CD4-positive, alpha-beta T cell (primary cell): ENCODE measurements at regions not wholly inside any gene's neighbourhood (a gene's known extent, or its start where the extent isn't known, plus 50 kb on each side); places are given as distances from the start of the nearest gene placed in this dataset.

Experiments
- ATAC-seq: fragments of 200-7000 bp; cut with Tn5 transposase; one replicate; pipeline ENCODE4 v1.10.0; 2022; ENCODE audit warnings: mild to moderate bottlenecking; ENCODE audit not compliant: poor library complexity
- CTCF ChIA-PET: fragments of 350-600 bp; sonication (Branson Sonifier 250); formaldehyde crosslinking; loops from one replicate; lab custom pipeline; 2021; ENCODE audit warnings: antibody characterized with exemption, inconsistent platforms; lab: Charles Lee
- POLR2A ChIA-PET: fragments of 350-600 bp; sonication (Branson Sonifier 250); formaldehyde crosslinking; loops from one replicate; lab custom pipeline; 2021; ENCODE audit warnings: antibody characterized with exemption, inconsistent platforms; lab: Charles Lee
- DNase-seq, 14 experiments: peaks; one replicate each; pipeline ENCODE4 v3.0.0-alpha.2; 2013 to 2020; ENCODE audit warnings: mixed read lengths in 2 of 14
- H3K27ac ChIP-seq, 2 donors: one replicate each; pipeline versions ENCODE4 v1.5.1 to v1.7.0; 2013; ENCODE audit warnings: low read length in 2 of 2, low read depth in 1 of 2, mild to moderate bottlenecking in 1 of 2
- H3K27me3 ChIP-seq, 2 experiments: 1 replicate in 1 of 2; 2 replicates in 1 of 2; pipeline versions ENCODE4 v1.6.1 to v1.7.0; 2013; ENCODE audit warnings: low read length in 2 of 2, control low read depth in 1 of 2, mild to moderate bottlenecking in 1 of 2, moderate library complexity in 1 of 2; ENCODE audit not compliant: insufficient read depth in 2 of 2, control insufficient read depth in 1 of 2
- H3K36me3 ChIP-seq: one replicate; pipeline ENCODE4 v1.6.1; 2013; ENCODE audit warnings: low read length, control low read depth; ENCODE audit not compliant: insufficient read depth
- H3K4me1 ChIP-seq: one replicate; pipeline ENCODE4 v1.6.1; 2013; ENCODE audit warnings: low read length, control low read depth; ENCODE audit not compliant: insufficient read depth
- H3K4me3 ChIP-seq: one replicate; pipeline ENCODE4 v1.5.1; 2013; ENCODE audit warnings: mild to moderate bottlenecking, low read length, moderate library complexity
- H3K9me3 ChIP-seq, 2 experiments: 1 replicate in 1 of 2; 2 replicates in 1 of 2; pipeline versions ENCODE4 v1.6.1 to v1.7.0; 2013; ENCODE audit warnings: low read length in 2 of 2, mild to moderate bottlenecking in 2 of 2, control low read depth in 1 of 2, moderate library complexity in 1 of 2; ENCODE audit not compliant: control insufficient read depth in 1 of 2, insufficient read depth in 1 of 2
- H3K27ac Mint-ChIP-seq: one replicate; pipeline ENCODE4 v1.8.0; 2020; ENCODE audit warnings: mixed read lengths
- H3K27me3 Mint-ChIP-seq: one replicate; pipeline ENCODE4 v1.8.0; 2021; ENCODE audit warnings: mixed read lengths
- H3K36me3 Mint-ChIP-seq: one replicate; pipeline ENCODE4 v1.8.0; 2021; ENCODE audit warnings: low read depth, mixed read lengths
- H3K4me1 Mint-ChIP-seq: one replicate; pipeline ENCODE4 v1.8.0; 2021; ENCODE audit warnings: low read depth, mixed read lengths
- H3K4me3 Mint-ChIP-seq: one replicate; pipeline ENCODE4 v1.8.0; 2020; ENCODE audit warnings: mild to moderate bottlenecking, mixed read lengths
- H3K9me3 Mint-ChIP-seq: one replicate; pipeline ENCODE4 v1.8.0; 2020; ENCODE audit warnings: mixed read lengths
- CTCF ChIP-seq: fragments of 200-600 bp; IDR thresholded peaks from one replicate; pipeline ENCODE4 v1.8.0; 2022; ENCODE audit warnings: antibody characterized with exemption, mild to moderate bottlenecking
- intact Hi-C, 2 experiments: fragments of 100-400 bp; cut with DNase I in 1 of 2; cut with micrococcal nuclease in 1 of 2; formaldehyde crosslinking; loops; one replicate each; pipeline versions ENCODE4 v1.15.1 to v1.9.0; 2023 to 2025; cut with DNase I, micrococcal nuclease

GRCh38 chr12:43111608-43112007, 440.4 kb downstream of the ADAMTS20 start:
- Histone ChIP-seq H3K36me3 (no peaks in the 10 kb centered on the region), H3K27ac (no peak overlapping the region), H3K4me1 (no peaks in the 10 kb centered on the region), H3K27me3 (no peaks in the 10 kb centered on the region), H3K4me3 (no peak overlapping the region), H3K9me3 (no peaks in the 10 kb centered on the region)
- CTCF ChIA-PET = no interaction called here
- Mint-ChIP-seq H3K4me1 (no peaks in the 10 kb centered on the region), H3K4me3 (no peak overlapping the region), H3K27me3 (no peaks in the 10 kb centered on the region), H3K36me3 (no peaks in the 10 kb centered on the region), H3K27ac (no peak overlapping the region), H3K9me3 (peaks cover 2% of the 10 kb centered on the region)
- DNase-seq (no peak), ATAC-seq (no peak)
- POLR2A ChIA-PET = no interaction called here
- intact Hi-C loops = no loop called here
- no peak for TF ChIP-seq CTCF

GRCh38 chr12:43109631-43110345, 442.2 kb downstream of the ADAMTS20 start:
- no peak for ATAC-seq
- Histone ChIP-seq H3K27me3 (no peaks in the 10 kb centered on the region), H3K4me1 (no peaks in the 10 kb centered on the region), H3K4me3 (no peak overlapping the region), H3K36me3 (no peaks in the 10 kb centered on the region), H3K9me3 (no peaks in the 10 kb centered on the region), H3K27ac (no peak overlapping the region)
- H3K9me3 Mint-ChIP-seq = peaks cover 2% of the 10 kb centered on the region
- ChIA-PET POLR2A (no interaction called here), CTCF (no interaction called here)
- no peaks in the 10 kb centered on the region for H3K36me3 Mint-ChIP-seq
- intact Hi-C loops = no loop called here
- no peak overlapping the region for H3K27ac Mint-ChIP-seq
- H3K4me1 Mint-ChIP-seq = no peaks in the 10 kb centered on the region
- no peak for DNase-seq
- TF ChIP-seq CTCF = no peak
- H3K27me3 Mint-ChIP-seq = no peaks in the 10 kb centered on the region
- H3K4me3 Mint-ChIP-seq = no peak overlapping the region

- ChIA-PET CTCF (no interaction called here), POLR2A (no interaction called here)
- Mint-ChIP-seq H3K27me3 (no peaks in the 10 kb centered on the region), H3K9me3 (peaks cover 2% of the 10 kb centered on the region), H3K4me1 (no peaks in the 10 kb centered on the region), H3K36me3 (no peaks in the 10 kb centered on the region), H3K27ac (no peak overlapping the region), H3K4me3 (no peak overlapping the region)
- no peak for DNase-seq
- no peaks in the 10 kb centered on the region for H3K27me3 ChIP-seq
- no peaks in the 10 kb centered on the region for H3K36me3 ChIP-seq
- no peak for TF ChIP-seq CTCF
- no peaks in the 10 kb centered on the region for H3K4me1 ChIP-seq
- intact Hi-C loops = no loop called here
- H3K4me3 ChIP-seq = no peak overlapping the region
- no peak for ATAC-seq
- H3K9me3 ChIP-seq = no peaks in the 10 kb centered on the region
- H3K27ac ChIP-seq = no peak overlapping the region
Observed at GRCh38 chr12:43108656-43109055, 443.3 kb downstream of the ADAMTS20 start.
